H9 (cell line): ENCODE measurements at regions not wholly inside any gene's neighbourhood (a gene's known extent, or its start where the extent isn't known, plus 50 kb on each side); places are given as distances from the start of the nearest gene placed in this dataset.

Source experiments
- DNase-seq: peaks from one replicate; pipeline ENCODE4 v3.0.0-alpha.2; 2017
- H2AFZ ChIP-seq: one replicate; pipeline ENCODE4 v1.6.1; 2013; ENCODE audit warnings: mild to moderate bottlenecking, low read length, control low read depth, moderate library complexity
- H2AK5ac ChIP-seq: 2 replicates; pipeline ENCODE4 v1.6.1; 2013; ENCODE audit warnings: low read length, control low read depth, mixed read lengths; ENCODE audit not compliant: insufficient read length
- H2BK120ac ChIP-seq: one replicate; pipeline ENCODE4 v1.6.1; 2013; ENCODE audit warnings: low read depth, mild to moderate bottlenecking, low read length, control low read depth, inconsistent platforms; ENCODE audit not compliant: poor library complexity, severe bottlenecking
- H2BK12ac ChIP-seq: 2 replicates; pipeline ENCODE4 v1.6.1; 2013; ENCODE audit warnings: low read length, control low read depth, mixed read lengths, low read depth; ENCODE audit not compliant: insufficient read length
- H2BK15ac ChIP-seq: 2 replicates; pipeline ENCODE4 v1.6.1; 2013; ENCODE audit warnings: low read depth, low read length, control low read depth
- H2BK20ac ChIP-seq: one replicate; pipeline ENCODE4 v1.6.1; 2013; ENCODE audit warnings: low read depth, mild to moderate bottlenecking, low read length, control low read depth, inconsistent platforms; ENCODE audit not compliant: poor library complexity, severe bottlenecking
- H2BK5ac ChIP-seq: 2 replicates; pipeline ENCODE4 v1.6.1; 2013; ENCODE audit warnings: low read length, control low read depth, mixed read lengths; ENCODE audit not compliant: insufficient read length
- H3K14ac ChIP-seq: 2 replicates; pipeline ENCODE4 v1.6.1; 2013; ENCODE audit warnings: low read length, control low read depth; ENCODE audit not compliant: insufficient read depth
- H3K18ac ChIP-seq: 2 replicates; pipeline ENCODE4 v1.6.1; 2013; ENCODE audit warnings: low read depth, mild to moderate bottlenecking, mixed read lengths, low read length, control low read depth; ENCODE audit not compliant: insufficient read length
- H3K23ac ChIP-seq: 2 replicates; pipeline ENCODE4 v1.6.1; 2013; ENCODE audit warnings: low read length, control low read depth, mixed read lengths, low read depth; ENCODE audit not compliant: insufficient read length
- H3K23me2 ChIP-seq: 2 replicates; pipeline ENCODE4 v1.6.1; 2013; ENCODE audit warnings: low read depth, mild to moderate bottlenecking, mixed read lengths, low read length, control low read depth; ENCODE audit not compliant: insufficient read length, poor library complexity, severe bottlenecking
- H3K27ac ChIP-seq: 2 replicates; pipeline ENCODE4 v1.5.1; 2013; ENCODE audit warnings: low read length, control low read depth, mixed read lengths, low read depth; ENCODE audit not compliant: insufficient read length
- H3K27me3 ChIP-seq: 2 replicates; pipeline ENCODE4 v1.6.1; 2013; ENCODE audit warnings: low read length, control low read depth, inconsistent platforms; ENCODE audit not compliant: insufficient read depth
- H3K4ac ChIP-seq: 2 replicates; pipeline ENCODE4 v1.6.1; 2013; ENCODE audit warnings: low read depth, mild to moderate bottlenecking, control low read depth, inconsistent platforms, low read length, moderate library complexity
- H3K4me1 ChIP-seq: 2 replicates; pipeline ENCODE4 v1.6.1; 2013; ENCODE audit warnings: low read length, control low read depth, inconsistent platforms; ENCODE audit not compliant: insufficient read depth
- H3K4me2 ChIP-seq: 2 replicates; pipeline ENCODE4 v1.6.1; 2013; ENCODE audit warnings: low read length, control low read depth, mixed read lengths; ENCODE audit not compliant: insufficient read length, insufficient read depth
- H3K56ac ChIP-seq: 2 replicates; pipeline ENCODE4 v1.6.1; 2013; ENCODE audit warnings: low read depth, mild to moderate bottlenecking, mixed read lengths, low read length, control low read depth; ENCODE audit not compliant: insufficient read length
- H3K79me1 ChIP-seq: 2 replicates; pipeline ENCODE4 v1.6.1; 2013; ENCODE audit warnings: low read depth, mild to moderate bottlenecking, moderate library complexity, low read length, control low read depth, inconsistent platforms; ENCODE audit not compliant: insufficient read depth, poor library complexity, severe bottlenecking
- H3K79me2 ChIP-seq: 2 replicates; pipeline ENCODE4 v1.6.1; 2013; ENCODE audit warnings: low read length, control low read depth, inconsistent platforms; ENCODE audit not compliant: insufficient read depth
- H3K9ac ChIP-seq: 2 replicates; pipeline ENCODE4 v1.6.1; 2013; ENCODE audit warnings: low read length, control low read depth, mixed read lengths; ENCODE audit not compliant: insufficient read length; ENCODE audit errors: extremely low read depth
- H3K9me3 ChIP-seq: one replicate; pipeline ENCODE4 v1.6.1; 2013; ENCODE audit warnings: low read depth, low read length, inconsistent platforms; ENCODE audit not compliant: control insufficient read depth
- H3T11ph ChIP-seq: one replicate; pipeline ENCODE4 v1.6.1; 2013; ENCODE audit warnings: mild to moderate bottlenecking, low read length, control low read depth, inconsistent platforms
- H4K20me1 ChIP-seq: one replicate; pipeline ENCODE4 v1.6.1; 2013; ENCODE audit not compliant: control insufficient read depth, insufficient read length, insufficient read depth
- H4K5ac ChIP-seq: 2 replicates; pipeline ENCODE4 v1.6.1; 2013; ENCODE audit warnings: low read depth, mild to moderate bottlenecking, mixed read lengths, low read length, control low read depth; ENCODE audit not compliant: insufficient read length
- H4K8ac ChIP-seq: replicated peaks from 2 replicates; pipeline ENCODE4 v1.6.1; 2013; ENCODE audit warnings: low read length, control low read depth, mixed read lengths, low read depth; ENCODE audit not compliant: insufficient read length
- H4K91ac ChIP-seq: 2 replicates; pipeline ENCODE4 v1.6.1; 2013; ENCODE audit warnings: low read depth, mild to moderate bottlenecking, moderate library complexity, mixed read lengths, low read length, control low read depth; ENCODE audit not compliant: insufficient read length
- H3K27ac Mint-ChIP-seq, 3 experiments: 2 replicates in 2 of 3; 3 replicates in 1 of 3; pipeline ENCODE4 v1.8.0; 2020 to 2021; ENCODE audit warnings: mixed read lengths in 3 of 3, mild to moderate bottlenecking in 1 of 3, moderate library complexity in 1 of 3
- H3K27me3 Mint-ChIP-seq: 2 replicates; pipeline ENCODE4 v1.8.0; 2021; ENCODE audit warnings: low read depth, mild to moderate bottlenecking, moderate library complexity, mixed read lengths
- H3K36me3 Mint-ChIP-seq, 3 experiments: 2 replicates in 2 of 3; 3 replicates in 1 of 3; pipeline ENCODE4 v1.8.0; 2020 to 2021; ENCODE audit warnings: low read depth in 3 of 3, mixed read lengths in 3 of 3; ENCODE audit not compliant: insufficient read depth in 1 of 3
- H3K4me1 Mint-ChIP-seq, 2 experiments: 2 replicates each; pipeline ENCODE4 v1.8.0; 2020; ENCODE audit warnings: mixed read lengths in 2 of 2
- H3K4me3 Mint-ChIP-seq, 2 experiments: 2 replicates in 1 of 2; 3 replicates in 1 of 2; pipeline ENCODE4 v1.8.0; 2020 to 2021; ENCODE audit warnings: mild to moderate bottlenecking in 2 of 2, mixed read lengths in 2 of 2, moderate library complexity in 1 of 2
- H3K9me3 Mint-ChIP-seq, 2 experiments: 2 replicates in 1 of 2; 3 replicates in 1 of 2; pipeline ENCODE4 v1.8.0; 2020; ENCODE audit warnings: mild to moderate bottlenecking in 2 of 2, mixed read lengths in 2 of 2, moderate library complexity in 1 of 2
- WGBS: extraction: QIAGEN DNeasy Blood & Tissue Kit; methylation state at CpG from one replicate; pipeline ENCODE4 v1.1.7; 2013; ENCODE audit warnings: missing lambda C conversion rate, low lambda C conversion rate, mixed read lengths; ENCODE audit not compliant: insufficient read length; ENCODE audit errors: extremely low coverage; 5-methylcytosine and 5-hydroxymethylcytosine counted together
- TF ChIP-seq, protein P1 (sequence below): fragments of 200-600 bp; sonication (generic); conservative IDR thresholded peaks from 3 replicates; pipeline ENCODE4 v1.8.0; 2021; ENCODE audit warnings: antibody characterized with exemption, mild to moderate bottlenecking

DNA sequence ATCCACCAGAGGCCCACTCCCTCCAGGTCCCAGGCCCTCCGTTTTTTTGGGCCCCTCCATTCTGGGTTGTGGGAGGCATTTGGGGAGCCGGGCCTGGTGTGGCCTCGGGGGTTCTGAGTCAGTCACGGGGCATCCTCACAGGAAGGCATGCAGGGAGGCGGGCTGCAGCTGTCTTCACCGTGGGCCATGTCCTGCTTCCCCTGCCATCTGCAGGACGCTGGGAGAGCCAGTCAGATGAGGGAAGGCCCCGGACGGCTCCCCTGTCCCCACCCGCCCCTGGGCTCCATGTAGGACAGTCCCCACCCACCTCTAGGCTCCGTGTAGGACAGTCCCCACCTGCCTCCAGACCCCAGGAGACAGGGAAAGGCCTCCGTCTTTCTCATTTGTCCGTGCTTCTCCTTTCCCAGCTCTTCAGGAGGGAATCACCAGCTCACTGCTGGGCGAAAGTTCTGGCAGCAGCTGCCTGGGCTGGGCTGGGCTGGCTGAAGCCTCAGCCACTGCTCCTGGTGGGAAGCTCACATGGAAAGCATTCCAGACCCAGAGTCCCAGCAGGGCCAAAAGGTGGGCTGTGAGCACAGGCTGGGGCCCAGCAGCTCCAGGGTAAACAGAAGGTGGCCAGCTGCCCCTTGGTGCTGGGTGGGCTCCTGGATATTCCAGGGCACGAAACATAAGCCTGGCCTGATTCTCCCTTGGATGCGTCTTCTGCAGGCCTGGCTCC is 217.8 kb downstream of the KIF26A start:
- Histone ChIP-seq H3K79me1 (no peaks in the 10 kb centered on the region), H3K56ac (no peak overlapping the region), H2BK20ac (no peak overlapping the region), H3K79me2 (no peaks in the 10 kb centered on the region), H3K14ac (no peak overlapping the region; the same call in 1 of the 2 replicates), H4K91ac (no peak overlapping the region), H2BK12ac (no peak overlapping the region), H4K8ac (no peak overlapping the region), H3K9me3 (no peaks in the 10 kb centered on the region), H2BK5ac (no peak overlapping the region), H3K9ac (no peak overlapping the region), H2AK5ac (no peak overlapping the region), H2AFZ (no peak overlapping the region), H4K5ac (no peak overlapping the region), H3T11ph (no peak overlapping the region), H2BK120ac (no peak overlapping the region), H3K4ac (no peak overlapping the region), H2BK15ac (no peak overlapping the region), H3K23ac (no peak overlapping the region), H3K4me2 (no peak overlapping the region), H3K27me3 (no peaks in the 10 kb centered on the region), H3K27ac (no peak overlapping the region), H3K18ac (no peak overlapping the region), H3K23me2 (peaks cover 4% of the 10 kb centered on the region), H4K20me1 (no peaks in the 10 kb centered on the region), H3K4me1 (no peaks in the 10 kb centered on the region)
- Mint-ChIP-seq H3K36me3 (no peaks in the 10 kb centered on the region; a peak in 2 of 7 replicates), H3K27ac (peak overlapping the region in 2 of 3 experiments; percentile 52 to 75; a peak in 2 of 7 replicates), H3K27me3 (peaks cover 7% of the 10 kb centered on the region), H3K9me3 (peaks cover 0 to 3% of the 10 kb centered on the region in 2 experiments; a peak in 2 of 5 replicates), H3K4me1 (peaks cover 2% of the 10 kb centered on the region in 2 experiments; a peak in 3 of 4 replicates), H3K4me3 (no peak overlapping the region)
- TF ChIP-seq, protein P1, sequence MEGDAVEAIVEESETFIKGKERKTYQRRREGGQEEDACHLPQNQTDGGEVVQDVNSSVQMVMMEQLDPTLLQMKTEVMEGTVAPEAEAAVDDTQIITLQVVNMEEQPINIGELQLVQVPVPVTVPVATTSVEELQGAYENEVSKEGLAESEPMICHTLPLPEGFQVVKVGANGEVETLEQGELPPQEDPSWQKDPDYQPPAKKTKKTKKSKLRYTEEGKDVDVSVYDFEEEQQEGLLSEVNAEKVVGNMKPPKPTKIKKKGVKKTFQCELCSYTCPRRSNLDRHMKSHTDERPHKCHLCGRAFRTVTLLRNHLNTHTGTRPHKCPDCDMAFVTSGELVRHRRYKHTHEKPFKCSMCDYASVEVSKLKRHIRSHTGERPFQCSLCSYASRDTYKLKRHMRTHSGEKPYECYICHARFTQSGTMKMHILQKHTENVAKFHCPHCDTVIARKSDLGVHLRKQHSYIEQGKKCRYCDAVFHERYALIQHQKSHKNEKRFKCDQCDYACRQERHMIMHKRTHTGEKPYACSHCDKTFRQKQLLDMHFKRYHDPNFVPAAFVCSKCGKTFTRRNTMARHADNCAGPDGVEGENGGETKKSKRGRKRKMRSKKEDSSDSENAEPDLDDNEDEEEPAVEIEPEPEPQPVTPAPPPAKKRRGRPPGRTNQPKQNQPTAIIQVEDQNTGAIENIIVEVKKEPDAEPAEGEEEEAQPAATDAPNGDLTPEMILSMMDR: no peak
- DNase-seq: peak; percentile 29
- WGBS: no CpG with 5 or more reads among the region's 16 CpGs
